Heart left ventricle (tissue), 13 donors: ENCODE measurements at regions not wholly inside any gene's neighbourhood (a gene's known extent, or its start where the extent isn't known, plus 50 kb on each side); places are given as distances from the start of the nearest gene placed in this dataset.

Experiments
- CTCF ChIP-seq, 12 donors: fragments of 200-600 bp; sonication (generic) in 4 of 12; IDR thresholded peaks; one replicate each; pipeline versions ENCODE4 v1.5.0 to v1.8.0; 2018 to 2022; ENCODE audit warnings: antibody characterized with exemption in 12 of 12, mild to moderate bottlenecking in 5 of 12
- POLR2A ChIP-seq, 2 donors: fragments of 450-650 bp; IDR thresholded peaks; one replicate each; pipeline ENCODE4 v1.6.1; 2017; ENCODE audit warnings: antibody characterized with exemption in 2 of 2, mild to moderate bottlenecking in 2 of 2, moderate library complexity in 2 of 2
- donor health status: ischemic (EF 13 %, LVEDD 7.1; RV severe dilation, severe dysfunction).
- donor health status: DM: no; HTN: yes; CAD: no.
- donor health status: DM: no; HTN: no; CAD: no.
- donor health status: ischemic (EF 25% LVEDD 6.9; RV normal size, moderate dysfunction).
- donor health status: ischemic (EF 25% LVEDD 5.7; RV mildly dilated, moderate dysfunction).
- donor health status: ischemic (EF 35%, LVEDD 5.7; RV mildly dilated, moderate dysfunction).
- donor health status: nonischemic (EF 11% LVEDD 7.7; RV severe dilation, severe dysfunction).
- donor health status: DM: yes; HTN: yes; CAD: no.
- donor health status: PGD.
- donor health status: ischemic (EF 29% LVEDD 5.4; RV normal size, mild dysfunction).
- donor health status: nonischemic (EF 23%, LVEDD 6.1; RV moderate dilation, normal function).

- TF ChIP-seq CTCF (IDR thresholded peaks at IDR 0.05): no peak
- TF ChIP-seq POLR2A (IDR thresholded peaks at IDR 0.05): no peak
Measured at GRCh38 chr7:26008428-26008827, 143.6 kb upstream of the NFE2L3 start.
